T-cell (primary cell): ENCODE measurements at regions not wholly inside any gene's neighbourhood (a gene's known extent, or its start where the extent isn't known, plus 50 kb on each side); places are given as distances from the start of the nearest gene placed in this dataset.

ENCODE experiments used
- ATAC-seq, 4 experiments: fragments of 200-7000 bp in 3 of 4; fragments of 150-1000 bp in 1 of 4; cut with Tn5 transposase; replicated peaks in 1 of 4; 1 replicate in 3 of 4; 2 replicates in 1 of 4; pipeline ENCODE4 v1.10.0; 2021; ENCODE audit warnings: moderate library complexity in 3 of 4, mild to moderate bottlenecking in 2 of 4, moderate number of reproducible peaks in 1 of 4
- CTCF ChIA-PET, 2 donors: fragments of 300-600 bp; sonication (Branson Sonifier 250); formaldehyde crosslinking; loops; one replicate each; lab custom pipeline; 2022; ENCODE audit warnings: antibody characterized with exemption in 2 of 2; lab: Charles Lee
- POLR2A ChIA-PET, 2 donors: fragments of 300-600 bp; sonication (Branson Sonifier 250); formaldehyde crosslinking; loops; one replicate each; lab custom pipeline; 2022; ENCODE audit warnings: antibody characterized with exemption in 2 of 2; lab: Charles Lee
- DNase-seq, 35 experiments: peaks; one replicate each; pipeline versions ENCODE4 v3.0.0 to v3.0.0-alpha.2; 2013 to 2023
- H3K27ac ChIP-seq: one replicate; pipeline ENCODE4 v1.5.1; 2013; ENCODE audit warnings: low read length
- H3K27me3 ChIP-seq, 2 experiments: replicated peaks in 1 of 2; 1 replicate in 1 of 2; 2 replicates in 1 of 2; pipeline versions ENCODE4 v1.6.1 to v1.7.0; 2013; ENCODE audit warnings: low read length in 1 of 2, mixed read lengths in 1 of 2; ENCODE audit not compliant: control insufficient read depth in 2 of 2, insufficient read depth in 2 of 2; ENCODE audit errors: extremely low read depth in 1 of 2
- H3K36me3 ChIP-seq, 2 donors: 1 replicate in 1 of 2; 2 replicates in 1 of 2; pipeline versions ENCODE4 v1.6.1 to v1.7.0; 2013; ENCODE audit warnings: low read length in 1 of 2; ENCODE audit not compliant: control insufficient read depth in 2 of 2, insufficient read depth in 1 of 2; ENCODE audit errors: extremely low read depth in 1 of 2
- H3K4me1 ChIP-seq, 2 experiments: 1 replicate in 1 of 2; 2 replicates in 1 of 2; pipeline versions ENCODE4 v1.6.1 to v1.7.0; 2013; ENCODE audit warnings: low read length in 2 of 2, mixed read lengths in 1 of 2; ENCODE audit not compliant: insufficient read depth in 2 of 2, control insufficient read depth in 1 of 2; ENCODE audit errors: extremely low read depth in 1 of 2
- H3K4me3 ChIP-seq, 2 donors: 1 replicate in 1 of 2; 2 replicates in 1 of 2; pipeline versions ENCODE4 v1.5.1 to v1.7.0; 2013; ENCODE audit warnings: mild to moderate bottlenecking in 2 of 2, low read length in 1 of 2, moderate library complexity in 1 of 2; ENCODE audit not compliant: control insufficient read depth in 1 of 2; ENCODE audit errors: extremely low read depth in 1 of 2
- H3K9me3 ChIP-seq: 2 replicates; pipeline ENCODE4 v1.7.0; 2013
- H3K27ac Mint-ChIP-seq, 2 donors: one replicate each; pipeline ENCODE4 v1.8.0; 2020 to 2021; ENCODE audit warnings: mild to moderate bottlenecking in 2 of 2, mixed read lengths in 2 of 2
- H3K27me3 Mint-ChIP-seq, 2 donors: one replicate each; pipeline ENCODE4 v1.8.0; 2021 to 2022; ENCODE audit warnings: mixed read lengths in 2 of 2
- H3K36me3 Mint-ChIP-seq: one replicate; pipeline ENCODE4 v1.8.0; 2021; ENCODE audit warnings: mixed read lengths
- H3K4me1 Mint-ChIP-seq, 3 donors: one replicate each; pipeline ENCODE4 v1.8.0; 2020 to 2022; ENCODE audit warnings: mixed read lengths in 3 of 3, mild to moderate bottlenecking in 1 of 3
- H3K4me3 Mint-ChIP-seq, 3 donors: one replicate each; pipeline ENCODE4 v1.8.0; 2020 to 2022; ENCODE audit warnings: mild to moderate bottlenecking in 3 of 3, mixed read lengths in 3 of 3, moderate library complexity in 3 of 3
- H3K9me3 Mint-ChIP-seq, 3 donors: one replicate each; pipeline ENCODE4 v1.8.0; 2020 to 2022; ENCODE audit warnings: mixed read lengths in 3 of 3
- WGBS: methylation state at CpG from one replicate; pipeline ENCODE4 v1.1.5; 2013; ENCODE audit warnings: missing lambda C conversion rate; ENCODE audit not compliant: insufficient coverage; 5-methylcytosine and 5-hydroxymethylcytosine counted together

- CTCF ChIA-PET = no interaction called here
- ATAC-seq (no peak), DNase-seq (no peak)
- Histone ChIP-seq H3K4me3 (no peak overlapping the region), H3K4me1 (no peaks in the 10 kb centered on the region), H3K36me3 (no peaks in the 10 kb centered on the region), H3K27me3 (peaks cover 0 to 2% of the 10 kb centered on the region in 2 experiments), H3K27ac (no peak overlapping the region), H3K9me3 (no peaks in the 10 kb centered on the region)
- no peaks in the 10 kb centered on the region for H3K4me1 Mint-ChIP-seq
- H3K27ac Mint-ChIP-seq = no peak overlapping the region
- no peaks in the 10 kb centered on the region for H3K9me3 Mint-ChIP-seq
- H3K4me3 Mint-ChIP-seq = no peak overlapping the region
- 100% methylated on average over 1 of the region's 6 CpGs for WGBS
- POLR2A ChIA-PET = no interaction called here
- H3K36me3 Mint-ChIP-seq = no peaks in the 10 kb centered on the region
- H3K27me3 Mint-ChIP-seq = no peaks in the 10 kb centered on the region
These were observed 111.3 kb upstream of the PAQR3 start for GRCh38 chr4:79050541-79050880.

GRCh38 chr4:79049840-79050540 lies 110.8 kb upstream of the PAQR3 start:
- Histone ChIP-seq H3K9me3 (no peaks in the 10 kb centered on the region), H3K36me3 (no peaks in the 10 kb centered on the region), H3K4me1 (no peaks in the 10 kb centered on the region), H3K27me3 (peaks cover 0 to 2% of the 10 kb centered on the region in 2 experiments), H3K27ac (no peak overlapping the region), H3K4me3 (no peak overlapping the region)
- ChIA-PET CTCF (no interaction called here), POLR2A (no interaction called here)
- Mint-ChIP-seq H3K4me1 (no peaks in the 10 kb centered on the region), H3K9me3 (no peaks in the 10 kb centered on the region), H3K27me3 (no peaks in the 10 kb centered on the region), H3K4me3 (no peak overlapping the region), H3K36me3 (no peaks in the 10 kb centered on the region), H3K27ac (no peak overlapping the region)
- DNase-seq = no peak
- WGBS = 93% methylated on average over 10 of the region's 27 CpGs
- no peak for ATAC-seq

GRCh38 chr4:79048878-79049277 lies 109.6 kb upstream of the PAQR3 start:
- CTCF ChIA-PET = no interaction called here
- Histone ChIP-seq H3K27me3 (peaks cover 0 to 2% of the 10 kb centered on the region in 2 experiments), H3K27ac (no peak overlapping the region), H3K36me3 (no peaks in the 10 kb centered on the region), H3K4me1 (no peaks in the 10 kb centered on the region), H3K9me3 (no peaks in the 10 kb centered on the region), H3K4me3 (no peak overlapping the region)
- POLR2A ChIA-PET = no interaction called here
- Mint-ChIP-seq H3K27ac (no peak overlapping the region), H3K4me3 (no peak overlapping the region), H3K27me3 (no peaks in the 10 kb centered on the region), H3K4me1 (no peaks in the 10 kb centered on the region), H3K36me3 (no peaks in the 10 kb centered on the region), H3K9me3 (no peaks in the 10 kb centered on the region)
- no peak for ATAC-seq
- 76% methylated on average over 3 of the region's 4 CpGs for WGBS
- no peak for DNase-seq

- DNase-seq (no peak), ATAC-seq (no peak)
- ChIA-PET CTCF (no interaction called here), POLR2A (interaction anchor here in 1 of 2 donors (0.7 kb wide), 1 partner anchor 41 kb away, joined by 3 read pairs; no protein-coding TSS in a partner anchor)
- no peaks in the 10 kb centered on the region for H3K9me3 ChIP-seq
- H3K36me3 Mint-ChIP-seq = no peaks in the 10 kb centered on the region
- H3K4me3 Mint-ChIP-seq = no peak overlapping the region
- no peaks in the 10 kb centered on the region for H3K4me1 ChIP-seq
- H3K4me1 Mint-ChIP-seq = no peaks in the 10 kb centered on the region
- H3K27ac Mint-ChIP-seq = no peak overlapping the region
- H3K36me3 ChIP-seq = no peaks in the 10 kb centered on the region
- no CpG with 5 or more reads among the region's 1 CpG for WGBS
- no peak overlapping the region for H3K27ac ChIP-seq
- no peak overlapping the region for H3K4me3 ChIP-seq
- H3K27me3 ChIP-seq = peaks cover 0 to 2% of the 10 kb centered on the region in 2 experiments
- H3K9me3 Mint-ChIP-seq = no peaks in the 10 kb centered on the region
- H3K27me3 Mint-ChIP-seq = no peaks in the 10 kb centered on the region
These were observed 108.1 kb upstream of the PAQR3 start for GRCh38 chr4:79047316-79047715.

GRCh38 chr4:79046016-79046592 lies 106.9 kb upstream of the PAQR3 start:
- Mint-ChIP-seq H3K4me1 (no peaks in the 10 kb centered on the region), H3K4me3 (no peak overlapping the region), H3K9me3 (no peaks in the 10 kb centered on the region), H3K27me3 (no peaks in the 10 kb centered on the region), H3K27ac (no peak overlapping the region), H3K36me3 (no peaks in the 10 kb centered on the region)
- Histone ChIP-seq H3K36me3 (no peaks in the 10 kb centered on the region), H3K9me3 (no peaks in the 10 kb centered on the region), H3K4me1 (no peaks in the 10 kb centered on the region), H3K27me3 (peaks cover 0 to 2% of the 10 kb centered on the region in 2 experiments), H3K4me3 (no peak overlapping the region), H3K27ac (no peak overlapping the region)
- WGBS = no CpG with 5 or more reads among the region's 4 CpGs
- no peak for DNase-seq
- ATAC-seq = no peak
- ChIA-PET CTCF (no interaction called here), POLR2A (interaction anchor here in 1 of 2 donors (0.7 kb wide), 1 partner anchor 8 kb away, joined by 3 read pairs; no protein-coding TSS in a partner anchor)

GRCh38 chr4:79044141-79044659 lies 105.0 kb upstream of the PAQR3 start:
- H3K4me3 Mint-ChIP-seq = no peak overlapping the region
- H3K4me1 ChIP-seq = no peaks in the 10 kb centered on the region
- no peaks in the 10 kb centered on the region for H3K9me3 ChIP-seq
- no peak overlapping the region for H3K27ac Mint-ChIP-seq
- DNase-seq = no peak
- H3K27ac ChIP-seq = no peak overlapping the region
- WGBS = 57% methylated on average over 1 of the region's 2 CpGs
- H3K27me3 ChIP-seq = no peaks in the 10 kb centered on the region
- no peaks in the 10 kb centered on the region for H3K9me3 Mint-ChIP-seq
- H3K4me1 Mint-ChIP-seq = no peaks in the 10 kb centered on the region
- H3K36me3 ChIP-seq = no peaks in the 10 kb centered on the region
- H3K4me3 ChIP-seq = no peak overlapping the region
- ATAC-seq = no peak
- CTCF ChIA-PET = no interaction called here
- H3K36me3 Mint-ChIP-seq = no peaks in the 10 kb centered on the region
- POLR2A ChIA-PET = no interaction called here
- H3K27me3 Mint-ChIP-seq = no peaks in the 10 kb centered on the region
